HG02571 (cell line): ENCODE measurements at regions not wholly inside any gene's neighbourhood (a gene's known extent, or its start where the extent isn't known, plus 50 kb on each side); places are given as distances from the start of the nearest gene placed in this dataset.
"Not testable (repeated sequence)": the region's sequence is repeated elsewhere in the genome, so short reads cannot be mapped to it uniquely, and the experiment has no call there.

ENCODE experiments used
- ATAC-seq: cut with Tn5 transposase; IDR thresholded peaks from one replicate; pipeline ENCODE4 v1.9.1; 2021; ENCODE audit warnings: mild to moderate bottlenecking, moderate library complexity; ENCODE audit not compliant: unreplicated experiment

- ATAC-seq = no peak
Observed at GRCh38 chr14:21964180-21964579, 290.6 kb upstream of the OR4E1 start.

GRCh38 chr14:21960636-21961035 lies 287.0 kb upstream of the OR4E1 start:
- ATAC-seq = no peak

- no peak for ATAC-seq
Observed at GRCh38 chr14:21941885-21942284, 268.3 kb upstream of the OR4E1 start.

DNA sequence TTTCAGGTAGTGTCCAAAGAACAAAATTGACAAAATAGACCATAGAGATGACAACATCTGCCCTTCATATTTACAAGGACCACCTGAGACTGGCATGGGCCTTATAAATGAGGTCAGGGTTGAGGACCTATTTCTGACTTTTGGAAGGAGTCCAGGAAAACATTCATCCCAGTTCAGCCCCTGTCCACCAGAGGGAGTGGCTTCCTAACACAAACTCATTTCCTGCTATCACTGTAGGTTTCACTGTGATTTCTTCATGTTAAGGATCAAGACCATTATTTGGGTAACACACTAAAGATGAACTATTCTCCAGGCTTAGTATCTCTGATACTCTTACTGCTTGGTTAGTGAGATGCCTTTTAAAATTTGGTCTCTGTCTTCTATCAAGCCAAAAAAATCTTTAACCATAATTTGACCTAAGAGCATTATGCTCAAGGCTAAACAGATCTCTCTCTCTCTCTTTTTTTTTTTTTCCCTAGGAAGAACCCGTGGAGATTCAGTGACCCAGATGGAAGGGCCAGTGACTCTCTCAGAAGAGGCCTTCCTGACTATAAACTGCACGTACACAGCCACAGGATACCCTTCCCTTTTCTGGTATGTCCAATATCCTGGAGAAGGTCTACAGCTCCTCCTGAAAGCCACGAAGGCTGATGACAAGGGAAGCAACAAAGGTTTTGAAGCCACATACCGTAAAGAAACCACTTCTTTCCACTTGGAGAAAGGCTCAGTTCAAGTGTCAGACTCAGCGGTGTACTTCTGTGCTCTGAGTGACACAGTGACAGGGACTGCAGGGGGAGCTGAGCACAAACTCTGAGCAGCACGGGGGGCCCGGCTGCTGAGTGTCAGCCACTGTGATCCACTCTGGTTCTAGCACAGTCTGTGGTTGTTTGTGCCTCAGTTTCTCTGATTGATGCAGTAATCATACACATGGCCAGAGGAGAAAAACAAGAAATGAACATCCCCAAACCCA lies 267.6 kb upstream of the OR4E1 start:
- ATAC-seq = no peak

DNA sequence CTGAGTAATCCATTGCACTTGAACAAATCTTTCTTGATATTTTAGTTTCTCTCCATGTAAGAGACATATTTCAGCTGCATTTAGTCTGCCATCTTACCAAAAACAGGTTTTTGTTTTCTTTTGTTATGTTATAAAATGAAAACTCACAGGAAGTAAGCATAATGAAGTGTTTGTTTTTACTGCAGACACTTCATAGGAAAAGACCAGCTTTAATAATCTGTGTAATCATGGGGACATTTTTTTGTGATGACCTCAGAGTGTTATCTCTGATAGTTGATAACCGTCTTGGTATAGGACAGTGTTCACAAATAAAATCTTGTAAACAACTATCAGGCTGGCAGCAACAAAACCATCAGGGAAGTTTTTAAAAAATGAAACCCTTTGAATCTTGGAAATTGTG lies 266.2 kb upstream of the OR4E1 start:
- ATAC-seq = no peak

DNA sequence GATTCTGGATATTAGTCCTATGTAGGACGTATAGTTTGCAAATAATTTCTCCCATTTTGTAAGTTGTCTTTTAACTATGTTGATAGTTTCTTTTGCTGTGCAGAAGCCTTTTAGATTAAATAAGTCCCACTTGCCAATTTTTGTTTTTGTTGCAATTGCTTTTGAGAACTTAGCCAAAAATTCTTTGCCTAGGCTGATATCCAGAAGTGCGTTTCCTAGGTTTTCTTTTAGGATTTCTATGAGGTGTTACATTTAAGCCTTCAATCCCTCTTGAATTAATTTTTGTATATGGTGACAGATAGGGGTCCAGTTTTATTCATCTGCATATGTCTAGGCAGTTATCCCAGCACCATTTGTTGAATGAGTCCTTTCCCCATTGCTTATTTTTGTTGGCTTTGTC lies 264.4 kb upstream of the OR4E1 start:
- no peak for ATAC-seq

- no peak for ATAC-seq
Observed at GRCh38 chr14:21933681-21934080, 260.1 kb upstream of the OR4E1 start.

GRCh38 chr14:21924479-21924878 lies 250.9 kb upstream of the OR4E1 start:
- no peak for ATAC-seq

DNA sequence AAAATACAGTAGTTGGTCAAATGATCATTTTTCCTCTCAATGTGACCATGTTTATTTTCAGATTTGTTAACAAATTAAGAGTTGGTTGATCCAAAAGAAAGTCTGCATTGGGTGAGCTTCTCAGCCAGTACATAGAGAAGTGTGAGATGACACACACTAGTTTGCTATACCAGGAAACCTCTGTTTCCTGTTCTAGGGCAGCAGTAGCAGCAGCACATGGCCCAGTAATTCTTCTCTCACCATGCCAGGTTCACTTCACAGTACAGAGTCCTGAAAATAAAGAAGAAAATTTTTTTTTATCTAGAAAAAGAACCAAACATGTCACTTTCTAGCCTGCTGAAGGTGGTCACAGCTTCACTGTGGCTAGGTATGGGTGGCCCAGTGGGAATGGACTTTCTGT lies 250.2 kb upstream of the OR4E1 start:
- ATAC-seq = no peak

DNA sequence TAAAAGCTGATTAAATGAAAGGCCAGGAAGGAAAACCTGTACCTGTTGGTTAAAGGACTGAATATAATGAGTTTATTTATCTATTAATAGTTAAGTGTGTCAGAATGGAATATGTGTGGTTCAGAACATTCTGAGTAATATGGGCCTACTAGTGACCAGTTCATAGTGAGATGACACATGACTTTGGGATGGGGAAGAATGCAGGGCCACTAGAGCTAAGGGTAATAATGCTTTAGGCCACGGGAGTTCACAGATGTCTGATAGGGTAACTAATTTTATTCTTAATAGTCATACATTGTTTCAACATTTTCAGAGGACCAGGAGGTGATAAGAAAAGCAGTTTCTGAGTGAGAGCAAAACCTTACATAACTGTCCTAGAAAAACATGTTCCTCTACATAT lies 247.8 kb upstream of the OR4E1 start:
- no peak for ATAC-seq

DNA sequence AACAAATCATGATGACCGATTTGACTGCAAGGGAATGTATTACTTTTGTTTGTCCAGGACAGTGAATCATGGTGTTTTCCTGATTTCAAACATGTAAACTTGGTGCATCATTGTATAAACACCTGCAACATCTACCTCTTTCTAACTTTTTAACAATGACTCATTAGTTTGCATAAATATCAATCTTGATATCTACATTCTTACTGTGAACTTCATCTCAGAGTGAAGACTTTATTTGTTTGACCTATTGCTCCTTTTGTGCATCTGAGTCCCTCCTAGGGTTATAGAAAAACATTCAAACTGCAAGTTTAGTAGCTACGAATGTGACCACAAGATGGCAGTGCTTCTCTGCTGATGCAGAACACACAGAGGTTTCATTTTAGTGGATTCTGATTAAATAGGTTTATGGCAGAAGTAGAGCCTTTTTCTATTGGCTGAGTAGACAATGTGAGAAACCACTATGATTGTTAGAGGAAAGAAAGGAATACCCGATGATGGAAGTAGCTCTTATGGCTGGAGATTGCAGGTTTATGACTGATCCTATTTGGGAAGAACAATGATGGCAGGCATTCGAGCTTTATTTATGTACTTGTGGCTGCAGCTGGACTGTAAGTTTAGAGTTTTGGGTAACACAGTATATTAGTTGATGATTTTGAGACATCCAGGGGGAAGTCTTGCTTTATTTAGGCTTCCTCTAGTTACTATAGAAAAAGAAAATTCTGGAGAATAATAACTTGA lies 244.2 kb upstream of the OR4E1 start:
- no peak for ATAC-seq

DNA sequence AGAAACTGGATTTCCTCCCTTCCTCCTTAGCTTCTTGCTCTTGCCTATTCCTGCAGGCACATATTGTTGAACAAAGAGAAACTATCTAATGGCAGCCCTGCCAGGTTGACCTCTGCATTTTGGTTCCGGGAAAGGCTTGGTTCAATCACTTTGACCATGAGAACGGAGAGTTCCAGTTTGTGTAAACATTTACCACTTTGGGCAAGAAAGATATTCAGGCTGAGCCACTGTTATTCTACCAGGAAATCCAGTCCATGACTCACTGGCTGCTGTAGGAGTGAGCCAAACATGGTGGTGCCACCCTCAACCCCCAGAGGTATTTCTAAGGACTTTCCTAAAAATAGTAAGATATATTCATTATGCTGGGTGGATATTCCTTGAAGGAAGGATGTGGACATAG lies 242.2 kb upstream of the OR4E1 start:
- ATAC-seq = no peak

GRCh38 chr14:21913759-21914158 lies 240.1 kb upstream of the OR4E1 start:
- no peak for ATAC-seq

DNA sequence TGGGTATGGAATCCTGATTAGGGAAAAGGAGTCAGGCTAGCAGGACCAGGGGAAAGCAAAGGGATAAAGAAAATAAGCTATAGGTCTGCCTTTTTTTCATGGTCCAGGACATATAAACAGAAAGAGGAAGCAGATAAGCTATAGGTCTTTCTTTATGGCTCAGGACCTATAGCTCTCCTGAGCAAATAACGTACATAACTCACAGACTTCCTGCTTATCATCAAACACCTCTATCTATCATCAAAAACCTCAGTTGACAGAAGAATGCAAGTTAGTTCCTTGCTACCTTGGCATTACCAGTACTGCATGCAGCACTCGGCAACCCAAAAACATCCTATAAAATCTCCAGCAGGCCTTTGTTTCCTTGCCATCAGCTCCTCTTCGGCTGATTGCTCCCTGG lies 238.7 kb upstream of the OR4E1 start:
- no peak for ATAC-seq

DNA sequence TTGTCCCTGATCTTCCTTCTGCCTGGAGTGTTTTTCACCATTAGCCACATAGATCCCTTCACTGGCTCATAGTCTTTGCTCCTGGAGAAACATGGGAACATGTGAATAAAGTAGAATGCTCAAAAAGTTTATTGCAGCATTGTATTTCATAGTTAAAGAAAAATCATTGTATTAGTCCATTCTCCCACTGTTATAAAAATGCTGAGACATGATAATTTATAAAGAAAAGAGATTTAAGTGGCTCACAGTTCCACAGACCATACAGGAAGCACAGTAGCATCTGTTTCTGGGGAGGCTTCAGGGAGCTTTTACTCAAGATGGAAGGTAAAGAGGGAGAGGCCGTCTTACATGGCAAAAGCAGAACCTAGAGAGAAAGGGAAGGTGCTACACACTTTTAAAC lies 238.3 kb upstream of the OR4E1 start:
- ATAC-seq = no peak

GRCh38 chr14:21910260-21910659 lies 236.6 kb upstream of the OR4E1 start:
- no peak for ATAC-seq

GRCh38 chr14:21902561-21903181 lies 229.1 kb upstream of the OR4E1 start:
- no peak for ATAC-seq

DNA sequence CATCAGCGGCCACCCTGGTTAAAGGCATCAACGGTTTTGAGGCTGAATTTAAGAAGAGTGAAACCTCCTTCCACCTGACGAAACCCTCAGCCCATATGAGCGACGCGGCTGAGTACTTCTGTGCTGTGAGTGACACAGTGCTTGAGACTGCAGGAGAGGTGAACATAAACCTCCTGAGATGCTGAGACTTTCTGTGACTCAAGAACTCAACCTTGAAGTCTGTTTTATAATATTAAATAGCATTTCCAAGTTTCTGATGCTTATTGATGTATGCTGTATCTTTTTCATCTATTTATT lies 221.2 kb upstream of the OR4E1 start:
- not testable (repeated sequence) for ATAC-seq

DNA sequence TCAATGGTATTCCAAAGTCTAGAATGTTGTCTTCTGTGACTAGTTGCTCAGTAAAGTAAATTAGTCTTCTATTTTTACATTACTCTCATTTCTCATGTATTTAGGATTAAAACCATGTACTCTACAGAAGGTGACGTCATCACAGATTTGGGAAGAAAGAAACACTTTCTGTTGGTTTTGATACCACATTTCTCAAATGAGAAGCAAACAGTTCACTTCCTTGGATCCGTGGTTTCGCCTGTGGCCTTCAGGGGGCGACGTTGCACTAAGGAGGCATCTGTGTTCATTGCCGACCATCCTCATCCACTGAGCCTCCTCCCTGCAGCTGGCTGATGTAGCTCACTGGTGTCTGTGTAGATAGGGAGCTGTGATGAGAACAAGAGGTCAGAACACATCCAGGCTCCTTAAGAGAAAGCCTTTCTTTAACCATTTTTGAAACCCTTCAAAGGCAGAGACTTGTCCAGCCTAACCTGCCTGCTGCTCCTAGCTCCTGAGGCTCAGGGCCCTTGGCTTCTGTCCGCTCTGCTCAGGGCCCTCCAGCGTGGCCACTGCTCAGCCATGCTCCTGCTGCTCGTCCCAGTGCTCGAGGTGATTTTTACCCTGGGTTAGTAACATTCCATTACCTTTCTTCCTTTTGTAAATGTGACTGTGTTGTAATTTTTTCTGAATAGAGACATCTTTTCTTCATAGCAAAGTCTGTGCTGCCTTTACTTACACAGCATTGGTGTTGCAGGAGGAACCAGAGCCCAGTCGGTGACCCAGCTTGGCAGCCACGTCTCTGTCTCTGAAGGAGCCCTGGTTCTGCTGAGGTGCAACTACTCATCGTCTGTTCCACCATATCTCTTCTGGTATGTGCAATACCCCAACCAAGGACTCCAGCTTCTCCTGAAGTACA lies 220.6 kb upstream of the OR4E1 start:
- no peak for ATAC-seq

DNA sequence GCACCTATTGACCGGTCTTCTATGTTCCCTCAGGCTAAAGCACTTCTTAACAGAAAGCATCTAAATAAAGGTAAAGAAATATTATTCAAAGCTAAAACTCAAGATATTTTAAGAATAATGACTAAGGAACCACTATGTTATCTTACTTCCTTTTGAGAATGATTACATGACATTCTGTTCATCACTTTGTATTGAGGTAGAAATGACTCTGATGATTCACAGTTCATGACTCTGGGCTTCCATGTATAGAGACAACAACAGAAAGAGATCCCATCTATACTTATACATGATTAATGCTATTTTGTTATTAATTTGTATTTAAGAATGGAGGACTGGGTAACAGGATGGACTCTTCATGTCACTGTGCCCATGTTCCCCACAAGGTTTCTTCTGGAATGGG lies 218.3 kb upstream of the OR4E1 start:
- no peak for ATAC-seq

GRCh38 chr14:21884995-21885394 lies 211.4 kb upstream of the OR4E1 start:
- no peak for ATAC-seq
